ENCODE measurements at regions not wholly inside any gene's neighbourhood (a gene's known extent, or its start where the extent isn't known, plus 50 kb on each side); places are given as distances from the start of the nearest gene placed in this dataset.

GRCh38 chr16:85200471-85201278, 88.4 kb upstream of the CIBAR2 start:
- H3K9ac ChIP-seq (ENCODE audit: control insufficient read depth, extremely low read depth, insufficient read depth, low read length) = no peak overlapping the region
- no peaks in the 10 kb centered on the region for H3K36me3 ChIP-seq (ENCODE audit: control insufficient read depth in 2 of 2, extremely low read depth in 1 of 2, insufficient read depth in 2 of 2, low read length in 2 of 2)
- no peaks in the 10 kb centered on the region for H3K79me2 ChIP-seq (ENCODE audit: control insufficient read depth, insufficient read depth, low read length)
- DNase-seq (ENCODE audit: low read depth, low spot score) (no peak), FAIRE-seq (no peak)
- no peaks in the 10 kb centered on the region for H3K9me1 ChIP-seq (ENCODE audit: control insufficient read depth, extremely low read depth, insufficient read depth, low read length)
- H3K9me3 ChIP-seq (ENCODE audit: control insufficient read depth, low read depth, low read length) = no peaks in the 10 kb centered on the region
- no peak overlapping the region for H3K27ac ChIP-seq (ENCODE audit: control insufficient read depth, insufficient read depth, low read length)
- no peak overlapping the region for H2AFZ ChIP-seq (ENCODE audit: control insufficient read depth, low read length)
- no peaks in the 10 kb centered on the region for H3K27me3 ChIP-seq (ENCODE audit: control insufficient read depth, extremely low read depth, insufficient read depth, low read length)
- H3K4me2 ChIP-seq (ENCODE audit: control insufficient read depth, extremely low read depth, insufficient read depth, low read depth, low read length) = no peak overlapping the region
- dilution Hi-C loops (cut with MboI; ENCODE audit: extremely low pct_ligation_motif_present, low sequenced_read_pairs) = no loop called here
- H3K4me1 ChIP-seq (ENCODE audit: control insufficient read depth, extremely low read depth, insufficient read depth, low read length) = peaks cover 32% of the 10 kb centered on the region
- H3K4me3 ChIP-seq (ENCODE audit: control insufficient read depth in 2 of 3, extremely low read depth in 1 of 3, insufficient read depth in 2 of 3, low read depth in 1 of 3, low read length in 3 of 3) = no peak overlapping the region
- H4K20me1 ChIP-seq (ENCODE audit: control insufficient read depth, extremely low read depth, insufficient read depth, low read length) = no peaks in the 10 kb centered on the region
- TF ChIP-seq CTCF (optimal IDR thresholded peaks at IDR 0.05 in 1 of 3, IDR thresholded peaks at IDR 0.05 in 1 of 3, conservative IDR thresholded peaks at IDR 0.05 in 1 of 3; ENCODE audit: extremely low read depth in 1 of 3, insufficient read depth in 2 of 3, low read length in 3 of 3) (no peak), EZH2 (IDR thresholded peaks at IDR 0.05; ENCODE audit: low read length) (no peak)

GRCh38 chr16:85201574-85201973, 89.3 kb upstream of the CIBAR2 start:
- H3K27ac ChIP-seq (ENCODE audit: control insufficient read depth, insufficient read depth, low read length) = no peak overlapping the region
- H4K20me1 ChIP-seq (ENCODE audit: control insufficient read depth, extremely low read depth, insufficient read depth, low read length) = no peaks in the 10 kb centered on the region
- H3K9me1 ChIP-seq (ENCODE audit: control insufficient read depth, extremely low read depth, insufficient read depth, low read length) = no peaks in the 10 kb centered on the region
- no peaks in the 10 kb centered on the region for H3K9me3 ChIP-seq (ENCODE audit: control insufficient read depth, low read depth, low read length)
- H3K79me2 ChIP-seq (ENCODE audit: control insufficient read depth, insufficient read depth, low read length) = no peaks in the 10 kb centered on the region
- FAIRE-seq (no peak), DNase-seq (ENCODE audit: low read depth, low spot score) (no peak)
- H3K27me3 ChIP-seq (ENCODE audit: control insufficient read depth, extremely low read depth, insufficient read depth, low read length) = no peaks in the 10 kb centered on the region
- TF ChIP-seq EZH2 (IDR thresholded peaks at IDR 0.05; ENCODE audit: low read length) = no peak
- TF ChIP-seq CTCF (optimal IDR thresholded peaks at IDR 0.05 in 1 of 3, IDR thresholded peaks at IDR 0.05 in 1 of 3, conservative IDR thresholded peaks at IDR 0.05 in 1 of 3; ENCODE audit: extremely low read depth in 1 of 3, insufficient read depth in 2 of 3, low read length in 3 of 3) = no peak
- H3K9ac ChIP-seq (ENCODE audit: control insufficient read depth, extremely low read depth, insufficient read depth, low read length) = no peak overlapping the region
- no peak overlapping the region for H3K4me2 ChIP-seq (ENCODE audit: control insufficient read depth, extremely low read depth, insufficient read depth, low read depth, low read length)
- H2AFZ ChIP-seq (ENCODE audit: control insufficient read depth, low read length) = no peak overlapping the region
- peaks cover 24% of the 10 kb centered on the region for H3K4me1 ChIP-seq (ENCODE audit: control insufficient read depth, extremely low read depth, insufficient read depth, low read length)
- dilution Hi-C loops (cut with MboI; ENCODE audit: extremely low pct_ligation_motif_present, low sequenced_read_pairs) = no loop called here
- H3K4me3 ChIP-seq (ENCODE audit: control insufficient read depth in 2 of 3, extremely low read depth in 1 of 3, insufficient read depth in 2 of 3, low read depth in 1 of 3, low read length in 3 of 3) = no peak overlapping the region
- H3K36me3 ChIP-seq (ENCODE audit: control insufficient read depth in 2 of 2, extremely low read depth in 1 of 2, insufficient read depth in 2 of 2, low read length in 2 of 2) = no peaks in the 10 kb centered on the region
